GM19463 (cell line): ENCODE measurements at regions not wholly inside any gene's neighbourhood (a gene's known extent, or its start where the extent isn't known, plus 50 kb on each side); places are given as distances from the start of the nearest gene placed in this dataset.
A peak's percentile ranks its signal among the peaks of the same experiment; 100 is the strongest.

Source experiments
- ATAC-seq: cut with Tn5 transposase; IDR thresholded peaks from one replicate; pipeline ENCODE4 v1.9.1; 2021; ENCODE audit warnings: mild to moderate bottlenecking, moderate library complexity; ENCODE audit not compliant: unreplicated experiment

GRCh38 chr21:31566611-31567010, 92.9 kb upstream of the SOD1 start:
- ATAC-seq, result no peak

GRCh38 chr21:31566064-31566463, 93.4 kb upstream of the SOD1 start:
- no peak for ATAC-seq

GRCh38 chr21:31564439-31564838, 95.1 kb upstream of the SOD1 start:
- no peak for ATAC-seq

GRCh38 chr21:31560479-31560878, 99.0 kb upstream of the SOD1 start:
- no peak for ATAC-seq

- ATAC-seq, result peak; percentile 60
Measured at GRCh38 chr21:31559368-31560119, 99.9 kb upstream of the SOD1 start.

- peak; percentile 70 for ATAC-seq
Measured at GRCh38 chr21:31558962-31559367, 100.5 kb upstream of the SOD1 start.

- peak; percentile 5 for ATAC-seq
Measured at GRCh38 chr21:31558189-31558961, 101.1 kb upstream of the SOD1 start.

- ATAC-seq, result no peak
Measured at GRCh38 chr21:31557421-31558188, 101.9 kb upstream of the SOD1 start.

GRCh38 chr21:31556662-31557061, 102.8 kb upstream of the SOD1 start:
- ATAC-seq, result no peak

GRCh38 chr21:31555741-31556191, 103.7 kb upstream of the SOD1 start:
- ATAC-seq, result no peak

- peak; percentile 66 for ATAC-seq
Measured at GRCh38 chr21:31554511-31555022, 104.9 kb upstream of the SOD1 start.

- ATAC-seq, result no peak
Measured at GRCh38 chr21:31553926-31554325, 105.6 kb upstream of the SOD1 start.

GRCh38 chr21:31553461-31553860, 106.0 kb upstream of the SOD1 start:
- no peak for ATAC-seq

- peak; percentile 38 for ATAC-seq
Measured at GRCh38 chr21:31552826-31553225, 106.7 kb upstream of the SOD1 start.

- no peak for ATAC-seq
Measured at GRCh38 chr21:31550070-31550469, 109.4 kb upstream of the SOD1 start.

GRCh38 chr21:31548688-31549087, 110.8 kb upstream of the SOD1 start:
- no peak for ATAC-seq

- no peak for ATAC-seq
Measured at GRCh38 chr21:31546443-31547170, 112.9 kb upstream of the SOD1 start.

- ATAC-seq, result no peak
Measured at GRCh38 chr21:31545036-31545435, 114.5 kb upstream of the SOD1 start.

GRCh38 chr21:31543191-31543590, 116.3 kb upstream of the SOD1 start:
- no peak for ATAC-seq

GRCh38 chr21:31538816-31539215, 120.7 kb upstream of the SOD1 start:
- ATAC-seq, result no peak
